WERI-Rb-1 (cell line): ENCODE measurements at regions not wholly inside any gene's neighbourhood (a gene's known extent, or its start where the extent isn't known, plus 50 kb on each side); places are given as distances from the start of the nearest gene placed in this dataset.

ENCODE experiments used
- DNase-seq: peaks from one replicate; pipeline ENCODE4 v3.0.0-alpha.2; 2020
- H3K27ac ChIP-seq: fragments of 250-450 bp; sonication (Bioruptor Pico); 2 replicates; pipeline ENCODE4 v1.5.1; 2020; ENCODE audit warnings: mild to moderate bottlenecking, moderate library complexity
- H3K27me3 ChIP-seq: fragments of 250-450 bp; sonication (Bioruptor Pico); 2 replicates; pipeline ENCODE4 v1.5.1; 2021; ENCODE audit warnings: mild to moderate bottlenecking, low read depth, moderate library complexity; ENCODE audit not compliant: insufficient read depth, severe bottlenecking
- H3K36me3 ChIP-seq: fragments of 250-450 bp; sonication (Bioruptor Pico); 2 replicates; pipeline ENCODE4 v1.5.1; 2020; ENCODE audit warnings: mild to moderate bottlenecking, moderate library complexity
- H3K4me3 ChIP-seq: 2 replicates; pipeline ENCODE4 v1.5.1; 2011; ENCODE audit warnings: low read depth, mild to moderate bottlenecking, control low read depth, low read length
- H3K9me3 ChIP-seq: fragments of 250-450 bp; sonication (Bioruptor Pico); 2 replicates; pipeline ENCODE4 v1.5.1; 2021; ENCODE audit warnings: mild to moderate bottlenecking, moderate library complexity; ENCODE audit not compliant: severe bottlenecking
- TF ChIP-seq, protein P1 (sequence below): IDR thresholded peaks from 2 replicates; pipeline ENCODE4 v1.5.1; 2011; ENCODE audit warnings: low read depth, mild to moderate bottlenecking, control low read depth, inconsistent platforms, low read length

DNA sequence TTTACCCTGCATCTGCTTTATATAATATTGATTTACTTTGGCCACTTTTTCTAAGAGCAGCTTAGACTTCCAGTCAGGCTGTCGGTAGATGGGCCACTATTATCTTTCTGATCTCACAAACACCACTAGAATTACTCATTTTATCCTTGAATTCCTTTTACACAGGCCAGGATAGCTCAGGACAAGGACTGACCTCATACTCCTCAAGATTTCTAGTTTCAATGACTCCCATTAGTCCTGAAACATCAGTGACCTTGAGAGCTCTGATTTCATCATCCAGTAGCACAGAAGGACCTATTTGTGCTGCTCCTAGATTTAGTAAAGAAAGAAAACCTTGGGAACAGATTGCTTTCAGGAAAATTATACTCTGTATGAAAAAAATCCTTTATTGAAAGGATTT lies 727.9 kb upstream of the PTPRD start:
- no peak overlapping the region for H3K4me3 ChIP-seq
- no peaks in the 10 kb centered on the region for H3K9me3 ChIP-seq
- TF ChIP-seq, protein P1, sequence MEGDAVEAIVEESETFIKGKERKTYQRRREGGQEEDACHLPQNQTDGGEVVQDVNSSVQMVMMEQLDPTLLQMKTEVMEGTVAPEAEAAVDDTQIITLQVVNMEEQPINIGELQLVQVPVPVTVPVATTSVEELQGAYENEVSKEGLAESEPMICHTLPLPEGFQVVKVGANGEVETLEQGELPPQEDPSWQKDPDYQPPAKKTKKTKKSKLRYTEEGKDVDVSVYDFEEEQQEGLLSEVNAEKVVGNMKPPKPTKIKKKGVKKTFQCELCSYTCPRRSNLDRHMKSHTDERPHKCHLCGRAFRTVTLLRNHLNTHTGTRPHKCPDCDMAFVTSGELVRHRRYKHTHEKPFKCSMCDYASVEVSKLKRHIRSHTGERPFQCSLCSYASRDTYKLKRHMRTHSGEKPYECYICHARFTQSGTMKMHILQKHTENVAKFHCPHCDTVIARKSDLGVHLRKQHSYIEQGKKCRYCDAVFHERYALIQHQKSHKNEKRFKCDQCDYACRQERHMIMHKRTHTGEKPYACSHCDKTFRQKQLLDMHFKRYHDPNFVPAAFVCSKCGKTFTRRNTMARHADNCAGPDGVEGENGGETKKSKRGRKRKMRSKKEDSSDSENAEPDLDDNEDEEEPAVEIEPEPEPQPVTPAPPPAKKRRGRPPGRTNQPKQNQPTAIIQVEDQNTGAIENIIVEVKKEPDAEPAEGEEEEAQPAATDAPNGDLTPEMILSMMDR: no peak
- H3K36me3 ChIP-seq: no peaks in the 10 kb centered on the region
- H3K27me3 ChIP-seq: no peaks in the 10 kb centered on the region
- H3K27ac ChIP-seq: no peak overlapping the region
- DNase-seq: no peak

DNA sequence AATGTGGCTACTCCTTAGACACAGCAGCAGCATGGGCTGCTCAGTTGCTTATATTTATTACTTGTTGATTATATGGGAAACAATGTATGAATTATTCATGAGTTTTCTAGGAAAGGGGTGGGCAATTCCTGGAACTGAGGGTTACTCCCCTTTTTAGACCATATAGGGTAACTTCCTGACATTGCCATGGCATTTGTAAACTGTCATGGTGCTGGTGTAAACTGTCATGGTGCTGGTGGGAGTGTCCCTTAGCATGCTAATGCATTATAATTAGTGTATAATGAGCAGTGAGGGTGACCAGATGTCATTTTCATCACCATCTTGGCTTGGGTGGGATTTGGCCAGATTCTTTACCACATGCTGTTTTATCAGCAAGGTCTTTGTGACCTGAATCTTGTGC lies 734.6 kb upstream of the PTPRD start:
- TF ChIP-seq, protein P1: no peak
- no peak for DNase-seq
- no peaks in the 10 kb centered on the region for H3K27me3 ChIP-seq
- no peaks in the 10 kb centered on the region for H3K36me3 ChIP-seq
- H3K9me3 ChIP-seq: peaks cover 5% of the 10 kb centered on the region
- no peak overlapping the region for H3K4me3 ChIP-seq
- H3K27ac ChIP-seq: no peak overlapping the region

DNA sequence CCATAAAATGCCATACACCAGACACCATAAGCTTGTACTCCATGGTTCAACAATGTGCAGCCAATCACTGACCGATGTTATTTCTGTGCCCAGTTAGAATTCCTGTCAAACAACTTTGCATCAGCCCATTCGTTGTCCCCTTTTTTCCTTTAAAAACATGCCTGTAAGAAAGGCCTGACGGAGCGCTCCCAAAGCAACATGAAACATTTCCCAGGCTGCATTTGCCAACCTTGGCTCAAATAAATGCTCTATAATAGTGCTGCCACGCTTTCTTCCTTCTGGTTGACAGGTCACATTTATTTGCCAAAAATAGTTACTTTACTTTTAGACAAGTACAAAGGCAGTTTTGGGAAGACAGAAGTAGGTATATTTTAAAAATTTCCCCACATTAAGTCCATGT lies 735.6 kb upstream of the PTPRD start:
- TF ChIP-seq, protein P1: no peak
- H3K9me3 ChIP-seq: peaks cover 5% of the 10 kb centered on the region
- H3K36me3 ChIP-seq: no peaks in the 10 kb centered on the region
- H3K27me3 ChIP-seq: no peaks in the 10 kb centered on the region
- H3K27ac ChIP-seq: no peak overlapping the region
- no peak overlapping the region for H3K4me3 ChIP-seq
- DNase-seq: no peak

DNA sequence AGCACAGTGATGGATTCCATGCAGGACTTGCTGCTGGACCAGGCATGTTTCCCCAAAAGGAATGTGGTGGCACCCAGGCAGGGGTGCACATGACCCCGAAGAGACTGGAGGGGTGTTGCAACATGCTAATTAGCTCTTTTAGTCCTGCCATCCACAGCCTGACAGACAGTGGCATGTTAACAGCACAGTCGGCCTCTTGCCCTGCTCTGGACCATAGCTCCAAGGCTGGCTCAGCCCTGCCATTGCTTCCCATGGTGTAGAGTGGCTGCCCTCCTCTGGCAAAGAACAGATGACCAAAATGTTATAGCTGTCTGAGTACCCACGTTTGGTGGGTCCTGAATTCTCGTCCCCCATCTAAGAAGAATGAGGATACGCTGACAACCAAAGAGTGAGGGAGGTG lies 736.4 kb upstream of the PTPRD start:
- Histone ChIP-seq H3K36me3 (no peaks in the 10 kb centered on the region), H3K27me3 (no peaks in the 10 kb centered on the region), H3K27ac (no peak overlapping the region), H3K4me3 (no peak overlapping the region), H3K9me3 (peaks cover 5% of the 10 kb centered on the region)
- TF ChIP-seq, protein P1: no peak
- no peak for DNase-seq

DNA sequence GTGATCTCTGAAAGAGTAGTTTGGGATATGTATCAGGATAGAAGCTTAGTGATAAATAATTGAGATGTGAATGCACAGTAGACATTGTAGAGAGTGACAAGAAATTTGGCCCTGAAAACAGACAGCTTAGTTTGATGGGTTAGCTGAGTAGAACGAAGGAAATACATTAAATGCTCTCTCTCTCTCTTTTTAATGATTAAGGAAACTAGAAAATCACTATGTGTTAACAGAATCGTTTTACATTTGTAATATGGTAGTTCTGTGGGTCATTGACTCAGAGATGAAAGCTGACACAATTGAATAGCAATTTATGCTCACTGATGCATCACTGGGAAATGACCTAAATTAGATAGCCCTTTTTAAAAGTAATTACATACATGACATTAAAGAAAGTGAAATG lies 739.8 kb upstream of the PTPRD start:
- H3K9me3 ChIP-seq: peaks cover 5% of the 10 kb centered on the region
- no peaks in the 10 kb centered on the region for H3K27me3 ChIP-seq
- no peak overlapping the region for H3K27ac ChIP-seq
- H3K4me3 ChIP-seq: no peak overlapping the region
- TF ChIP-seq, protein P1: no peak
- no peak for DNase-seq
- H3K36me3 ChIP-seq: no peaks in the 10 kb centered on the region

DNA sequence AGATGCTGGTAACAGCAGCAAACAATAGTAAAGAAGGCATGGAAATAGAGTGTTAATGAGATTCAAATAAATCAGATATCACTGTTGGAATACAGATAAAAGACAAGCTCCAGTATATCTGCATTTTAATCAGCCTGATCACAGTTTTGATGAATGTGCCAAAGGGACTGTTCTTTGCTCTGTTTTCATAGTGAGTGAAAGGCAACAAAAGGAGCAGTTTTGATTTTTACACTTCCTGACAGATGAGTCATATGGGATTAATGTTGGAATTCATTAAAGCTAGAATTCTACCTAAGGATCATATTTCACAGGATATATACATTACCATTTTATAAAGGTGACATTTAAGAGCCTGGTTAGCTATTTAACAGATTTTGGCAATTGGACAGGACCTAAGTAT lies 743.3 kb upstream of the PTPRD start:
- Histone ChIP-seq H3K27ac (no peak overlapping the region), H3K4me3 (no peak overlapping the region), H3K9me3 (no peaks in the 10 kb centered on the region), H3K27me3 (no peaks in the 10 kb centered on the region), H3K36me3 (no peaks in the 10 kb centered on the region)
- no peak for DNase-seq
- TF ChIP-seq, protein P1: no peak
